ENCODE measurements at regions not wholly inside any gene's neighbourhood (a gene's known extent, or its start where the extent isn't known, plus 50 kb on each side); places are given as distances from the start of the nearest gene placed in this dataset.

DNA sequence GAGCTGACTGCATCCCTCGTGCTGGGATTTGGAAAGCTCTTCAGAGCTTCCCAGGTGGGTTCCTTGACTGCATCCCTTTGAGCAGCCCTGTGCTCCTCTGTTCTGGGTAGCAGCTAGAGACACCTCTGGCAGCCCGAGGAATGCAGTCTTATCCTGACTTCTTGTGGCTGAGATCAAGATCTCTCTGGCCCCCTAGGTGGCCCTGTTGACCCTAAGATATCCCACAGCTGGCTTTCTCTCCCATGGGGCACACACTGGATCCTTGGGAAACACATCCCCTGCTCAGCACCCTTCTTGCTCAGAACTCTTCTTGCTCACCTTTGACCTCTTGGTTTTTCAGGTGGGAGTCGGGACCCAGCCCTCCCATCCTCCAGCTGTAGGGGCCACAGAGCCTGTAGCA is 237.2 kb downstream of the TSN start:
- Histone ChIP-seq H3K4me3 (ENCODE audit: low read depth, low read length) (no peak overlapping the region), H3K27me3 (ENCODE audit: control insufficient read depth, insufficient read depth, low read length) (peaks cover 3% of the 10 kb centered on the region), H3K36me3 (ENCODE audit: control insufficient read depth, insufficient read depth, low read length) (no peaks in the 10 kb centered on the region)
- no peak for DNase-seq (ENCODE audit: low read depth)
- TF ChIP-seq, protein P1, sequence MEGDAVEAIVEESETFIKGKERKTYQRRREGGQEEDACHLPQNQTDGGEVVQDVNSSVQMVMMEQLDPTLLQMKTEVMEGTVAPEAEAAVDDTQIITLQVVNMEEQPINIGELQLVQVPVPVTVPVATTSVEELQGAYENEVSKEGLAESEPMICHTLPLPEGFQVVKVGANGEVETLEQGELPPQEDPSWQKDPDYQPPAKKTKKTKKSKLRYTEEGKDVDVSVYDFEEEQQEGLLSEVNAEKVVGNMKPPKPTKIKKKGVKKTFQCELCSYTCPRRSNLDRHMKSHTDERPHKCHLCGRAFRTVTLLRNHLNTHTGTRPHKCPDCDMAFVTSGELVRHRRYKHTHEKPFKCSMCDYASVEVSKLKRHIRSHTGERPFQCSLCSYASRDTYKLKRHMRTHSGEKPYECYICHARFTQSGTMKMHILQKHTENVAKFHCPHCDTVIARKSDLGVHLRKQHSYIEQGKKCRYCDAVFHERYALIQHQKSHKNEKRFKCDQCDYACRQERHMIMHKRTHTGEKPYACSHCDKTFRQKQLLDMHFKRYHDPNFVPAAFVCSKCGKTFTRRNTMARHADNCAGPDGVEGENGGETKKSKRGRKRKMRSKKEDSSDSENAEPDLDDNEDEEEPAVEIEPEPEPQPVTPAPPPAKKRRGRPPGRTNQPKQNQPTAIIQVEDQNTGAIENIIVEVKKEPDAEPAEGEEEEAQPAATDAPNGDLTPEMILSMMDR (IDR thresholded peaks at IDR 0.05; ENCODE audit: insufficient read depth, low read length, poor library complexity, severe bottlenecking) = no peak

DNA sequence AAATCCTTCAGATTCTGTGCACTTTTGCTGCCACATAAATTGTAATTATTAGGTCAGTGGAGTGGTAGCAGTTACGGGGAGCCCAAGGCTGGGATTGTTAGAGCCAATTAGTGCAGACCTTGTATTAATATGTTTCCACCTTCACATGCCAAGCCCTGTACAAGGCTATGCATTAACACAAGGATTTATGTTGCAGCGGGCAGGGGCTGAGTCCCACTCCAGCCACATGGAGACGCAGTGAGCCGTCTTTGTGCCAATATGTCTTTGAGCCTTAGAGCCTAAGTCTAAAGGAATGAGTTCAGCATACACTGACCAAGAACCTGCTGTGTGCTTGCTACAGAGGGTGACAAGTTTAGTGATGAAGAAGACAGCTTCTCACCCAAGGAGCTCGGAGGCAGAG is 238.2 kb downstream of the TSN start:
- H3K36me3 ChIP-seq (ENCODE audit: control insufficient read depth, insufficient read depth, low read length) = no peaks in the 10 kb centered on the region
- DNase-seq (ENCODE audit: low read depth) = no peak
- TF ChIP-seq, protein P1 (IDR thresholded peaks at IDR 0.05; ENCODE audit: insufficient read depth, low read length, poor library complexity, severe bottlenecking) = no peak
- no peak overlapping the region for H3K4me3 ChIP-seq (ENCODE audit: low read depth, low read length)
- peaks cover 3% of the 10 kb centered on the region for H3K27me3 ChIP-seq (ENCODE audit: control insufficient read depth, insufficient read depth, low read length)

- Histone ChIP-seq H3K4me3 (ENCODE audit: low read depth, low read length) (no peak overlapping the region), H3K36me3 (ENCODE audit: control insufficient read depth, insufficient read depth, low read length) (no peaks in the 10 kb centered on the region), H3K27me3 (ENCODE audit: control insufficient read depth, insufficient read depth, low read length) (peaks cover 3% of the 10 kb centered on the region)
- DNase-seq (ENCODE audit: low read depth) = no peak
- TF ChIP-seq, protein P1 (IDR thresholded peaks at IDR 0.05; ENCODE audit: insufficient read depth, low read length, poor library complexity, severe bottlenecking) = no peak
Measured at GRCh38 chr2:121994238-121995206, 239.1 kb downstream of the TSN start.

- DNase-seq (ENCODE audit: low read depth) = no peak
- Histone ChIP-seq H3K36me3 (ENCODE audit: control insufficient read depth, insufficient read depth, low read length) (no peaks in the 10 kb centered on the region), H3K4me3 (ENCODE audit: low read depth, low read length) (no peak overlapping the region), H3K27me3 (ENCODE audit: control insufficient read depth, insufficient read depth, low read length) (no peaks in the 10 kb centered on the region)
- TF ChIP-seq, protein P1 (IDR thresholded peaks at IDR 0.05; ENCODE audit: insufficient read depth, low read length, poor library complexity, severe bottlenecking) = no peak
Measured at GRCh38 chr2:121998751-121999150, 243.3 kb downstream of the TSN start.

GRCh38 chr2:121999264-121999663 is 243.8 kb downstream of the TSN start:
- TF ChIP-seq, protein P1 (IDR thresholded peaks at IDR 0.05; ENCODE audit: insufficient read depth, low read length, poor library complexity, severe bottlenecking) = no peak
- H3K36me3 ChIP-seq (ENCODE audit: control insufficient read depth, insufficient read depth, low read length) = no peaks in the 10 kb centered on the region
- no peak overlapping the region for H3K4me3 ChIP-seq (ENCODE audit: low read depth, low read length)
- no peak for DNase-seq (ENCODE audit: low read depth)
- no peaks in the 10 kb centered on the region for H3K27me3 ChIP-seq (ENCODE audit: control insufficient read depth, insufficient read depth, low read length)
